ENCODE measurements at regions not wholly inside any gene's neighbourhood (a gene's known extent, or its start where the extent isn't known, plus 50 kb on each side); places are given as distances from the start of the nearest gene placed in this dataset.

DNA sequence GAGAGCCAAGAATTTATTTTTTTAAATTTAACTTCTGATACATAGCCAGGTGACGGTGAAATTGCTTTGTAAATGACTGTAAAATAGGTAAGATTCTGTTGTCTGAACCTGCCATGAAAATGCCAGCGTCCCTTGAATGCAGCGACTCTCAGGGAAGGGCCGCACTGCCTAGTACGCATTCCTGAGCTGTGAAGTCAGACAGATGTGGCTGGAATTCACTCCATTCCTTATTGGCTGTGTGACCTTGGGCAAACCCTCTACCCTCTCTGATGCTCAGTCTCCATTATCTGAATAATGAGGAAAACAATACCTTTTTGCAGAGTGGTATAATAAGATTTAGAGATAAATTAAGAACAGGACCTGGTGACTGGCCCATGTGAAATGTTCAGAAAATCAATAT, 167.1 kb upstream of the DAB1 start:
- Histone ChIP-seq H3K9me3 (replicated peaks; ENCODE audit: control insufficient read depth, insufficient read depth, low read length) (no peaks in the 10 kb centered on the region), H3K4me1 (ENCODE audit: control insufficient read depth, insufficient read depth, low read length) (no peaks in the 10 kb centered on the region), H3K4me3 (no peak overlapping the region), H3K36me3 (ENCODE audit: control insufficient read depth in 2 of 2, insufficient read depth in 2 of 2, low read length in 1 of 2) (no peaks in the 10 kb centered on the region), H3K9ac (ENCODE audit: control insufficient read depth, insufficient read depth, low read length) (no peak overlapping the region), H4K20me1 (ENCODE audit: control insufficient read depth, insufficient read depth) (no peaks in the 10 kb centered on the region), H2AFZ (ENCODE audit: control insufficient read depth, low read depth, low read length) (no peak overlapping the region), H3K4me2 (ENCODE audit: control insufficient read depth, insufficient read depth) (no peak overlapping the region), H3K79me2 (ENCODE audit: control insufficient read depth, insufficient read depth, low read length) (no peaks in the 10 kb centered on the region), H3K27ac (ENCODE audit: control insufficient read depth, insufficient read depth) (no peak overlapping the region), H3K27me3 (replicated peaks in 1 of 2; ENCODE audit: control insufficient read depth in 2 of 2, insufficient read depth in 2 of 2, low read length in 1 of 2) (no peaks in the 10 kb centered on the region)
- DNase-seq (ENCODE audit: low read depth, low spot score), result no peak
- CTCF ChIA-PET, result no interaction called here
- in situ Hi-C loops (cut with MboI), result no loop called here
- SMC1A ChIA-PET (ENCODE audit: uncharacterized antibody, unreplicated experiment), result no interaction called here
- FAIRE-seq, result no peak
- no peak for ATAC-seq
- RAD21 ChIA-PET (ENCODE audit: unreplicated experiment), result no interaction called here
- POLR2A ChIA-PET, result no interaction called here
- intact Hi-C loops (cut with micrococcal nuclease; ENCODE audit: unreplicated experiment), result no loop called here
- WGBS (ENCODE audit: insufficient coverage, insufficient replicate concordance, low lambda C conversion rate, missing lambda C conversion rate), result 29% methylated on average over 5 of the region's 5 CpGs
- no TSS peak for BruUV-seq (replicated peaks)
- TF ChIP-seq BACH1 (IDR thresholded peaks at IDR 0.05; ENCODE audit: borderline replicate concordance), result no peak
- TF ChIP-seq CHD4 (IDR thresholded peaks at IDR 0.05), result no peak
- TF ChIP-seq NRF1 (conservative IDR thresholded peaks at IDR 0.05; ENCODE audit: low read depth, low read length), result no peak
- TF ChIP-seq HCFC1 (IDR thresholded peaks at IDR 0.05; ENCODE audit: low read length), result no peak
- no peak for TF ChIP-seq FOXM1 (IDR thresholded peaks at IDR 0.05; ENCODE audit: low read depth, low read length)
- no peak for TF ChIP-seq PML (IDR thresholded peaks at IDR 0.05; ENCODE audit: low read length)
- no peak for TF ChIP-seq NBN (IDR thresholded peaks at IDR 0.05)
- no peak for TF ChIP-seq ZBED1 (IDR thresholded peaks at IDR 0.05; ENCODE audit: borderline replicate concordance)
- no peak for TF ChIP-seq RCOR1 (conservative IDR thresholded peaks at IDR 0.05; ENCODE audit: low read depth, low read length)
- TF ChIP-seq, protein P1, sequence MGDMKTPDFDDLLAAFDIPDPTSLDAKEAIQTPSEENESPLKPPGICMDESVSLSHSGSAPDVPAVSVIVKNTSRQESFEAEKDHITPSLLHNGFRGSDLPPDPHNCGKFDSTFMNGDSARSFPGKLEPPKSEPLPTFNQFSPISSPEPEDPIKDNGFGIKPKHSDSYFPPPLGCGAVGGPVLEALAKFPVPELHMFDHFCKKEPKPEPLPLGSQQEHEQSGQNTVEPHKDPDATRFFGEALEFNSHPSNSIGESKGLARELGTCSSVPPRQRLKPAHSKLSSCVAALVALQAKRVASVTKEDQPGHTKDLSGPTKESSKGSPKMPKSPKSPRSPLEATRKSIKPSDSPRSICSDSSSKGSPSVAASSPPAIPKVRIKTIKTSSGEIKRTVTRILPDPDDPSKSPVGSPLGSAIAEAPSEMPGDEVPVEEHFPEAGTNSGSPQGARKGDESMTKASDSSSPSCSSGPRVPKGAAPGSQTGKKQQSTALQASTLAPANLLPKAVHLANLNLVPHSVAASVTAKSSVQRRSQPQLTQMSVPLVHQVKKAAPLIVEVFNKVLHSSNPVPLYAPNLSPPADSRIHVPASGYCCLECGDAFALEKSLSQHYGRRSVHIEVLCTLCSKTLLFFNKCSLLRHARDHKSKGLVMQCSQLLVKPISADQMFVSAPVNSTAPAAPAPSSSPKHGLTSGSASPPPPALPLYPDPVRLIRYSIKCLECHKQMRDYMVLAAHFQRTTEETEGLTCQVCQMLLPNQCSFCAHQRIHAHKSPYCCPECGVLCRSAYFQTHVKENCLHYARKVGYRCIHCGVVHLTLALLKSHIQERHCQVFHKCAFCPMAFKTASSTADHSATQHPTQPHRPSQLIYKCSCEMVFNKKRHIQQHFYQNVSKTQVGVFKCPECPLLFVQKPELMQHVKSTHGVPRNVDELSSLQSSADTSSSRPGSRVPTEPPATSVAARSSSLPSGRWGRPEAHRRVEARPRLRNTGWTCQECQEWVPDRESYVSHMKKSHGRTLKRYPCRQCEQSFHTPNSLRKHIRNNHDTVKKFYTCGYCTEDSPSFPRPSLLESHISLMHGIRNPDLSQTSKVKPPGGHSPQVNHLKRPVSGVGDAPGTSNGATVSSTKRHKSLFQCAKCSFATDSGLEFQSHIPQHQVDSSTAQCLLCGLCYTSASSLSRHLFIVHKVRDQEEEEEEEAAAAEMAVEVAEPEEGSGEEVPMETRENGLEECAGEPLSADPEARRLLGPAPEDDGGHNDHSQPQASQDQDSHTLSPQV (IDR thresholded peaks at IDR 0.05), result no peak
- TF ChIP-seq, protein P2, sequence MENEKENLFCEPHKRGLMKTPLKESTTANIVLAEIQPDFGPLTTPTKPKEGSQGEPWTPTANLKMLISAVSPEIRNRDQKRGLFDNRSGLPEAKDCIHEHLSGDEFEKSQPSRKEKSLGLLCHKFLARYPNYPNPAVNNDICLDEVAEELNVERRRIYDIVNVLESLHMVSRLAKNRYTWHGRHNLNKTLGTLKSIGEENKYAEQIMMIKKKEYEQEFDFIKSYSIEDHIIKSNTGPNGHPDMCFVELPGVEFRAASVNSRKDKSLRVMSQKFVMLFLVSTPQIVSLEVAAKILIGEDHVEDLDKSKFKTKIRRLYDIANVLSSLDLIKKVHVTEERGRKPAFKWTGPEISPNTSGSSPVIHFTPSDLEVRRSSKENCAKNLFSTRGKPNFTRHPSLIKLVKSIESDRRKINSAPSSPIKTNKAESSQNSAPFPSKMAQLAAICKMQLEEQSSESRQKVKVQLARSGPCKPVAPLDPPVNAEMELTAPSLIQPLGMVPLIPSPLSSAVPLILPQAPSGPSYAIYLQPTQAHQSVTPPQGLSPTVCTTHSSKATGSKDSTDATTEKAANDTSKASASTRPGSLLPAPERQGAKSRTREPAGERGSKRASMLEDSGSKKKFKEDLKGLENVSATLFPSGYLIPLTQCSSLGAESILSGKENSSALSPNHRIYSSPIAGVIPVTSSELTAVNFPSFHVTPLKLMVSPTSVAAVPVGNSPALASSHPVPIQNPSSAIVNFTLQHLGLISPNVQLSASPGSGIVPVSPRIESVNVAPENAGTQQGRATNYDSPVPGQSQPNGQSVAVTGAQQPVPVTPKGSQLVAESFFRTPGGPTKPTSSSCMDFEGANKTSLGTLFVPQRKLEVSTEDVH (IDR thresholded peaks at IDR 0.05; ENCODE audit: low read depth, partially characterized antibody), result no peak
- no peak for TF ChIP-seq POLR2AphosphoS5 (IDR thresholded peaks at IDR 0.05; ENCODE audit: low read length)
- TF ChIP-seq TCF12 (IDR thresholded peaks at IDR 0.05; ENCODE audit: low read depth, low read length), result no peak
- TF ChIP-seq MTA2 (IDR thresholded peaks at IDR 0.05; ENCODE audit: low read depth), result no peak
- TF ChIP-seq, protein P3, sequence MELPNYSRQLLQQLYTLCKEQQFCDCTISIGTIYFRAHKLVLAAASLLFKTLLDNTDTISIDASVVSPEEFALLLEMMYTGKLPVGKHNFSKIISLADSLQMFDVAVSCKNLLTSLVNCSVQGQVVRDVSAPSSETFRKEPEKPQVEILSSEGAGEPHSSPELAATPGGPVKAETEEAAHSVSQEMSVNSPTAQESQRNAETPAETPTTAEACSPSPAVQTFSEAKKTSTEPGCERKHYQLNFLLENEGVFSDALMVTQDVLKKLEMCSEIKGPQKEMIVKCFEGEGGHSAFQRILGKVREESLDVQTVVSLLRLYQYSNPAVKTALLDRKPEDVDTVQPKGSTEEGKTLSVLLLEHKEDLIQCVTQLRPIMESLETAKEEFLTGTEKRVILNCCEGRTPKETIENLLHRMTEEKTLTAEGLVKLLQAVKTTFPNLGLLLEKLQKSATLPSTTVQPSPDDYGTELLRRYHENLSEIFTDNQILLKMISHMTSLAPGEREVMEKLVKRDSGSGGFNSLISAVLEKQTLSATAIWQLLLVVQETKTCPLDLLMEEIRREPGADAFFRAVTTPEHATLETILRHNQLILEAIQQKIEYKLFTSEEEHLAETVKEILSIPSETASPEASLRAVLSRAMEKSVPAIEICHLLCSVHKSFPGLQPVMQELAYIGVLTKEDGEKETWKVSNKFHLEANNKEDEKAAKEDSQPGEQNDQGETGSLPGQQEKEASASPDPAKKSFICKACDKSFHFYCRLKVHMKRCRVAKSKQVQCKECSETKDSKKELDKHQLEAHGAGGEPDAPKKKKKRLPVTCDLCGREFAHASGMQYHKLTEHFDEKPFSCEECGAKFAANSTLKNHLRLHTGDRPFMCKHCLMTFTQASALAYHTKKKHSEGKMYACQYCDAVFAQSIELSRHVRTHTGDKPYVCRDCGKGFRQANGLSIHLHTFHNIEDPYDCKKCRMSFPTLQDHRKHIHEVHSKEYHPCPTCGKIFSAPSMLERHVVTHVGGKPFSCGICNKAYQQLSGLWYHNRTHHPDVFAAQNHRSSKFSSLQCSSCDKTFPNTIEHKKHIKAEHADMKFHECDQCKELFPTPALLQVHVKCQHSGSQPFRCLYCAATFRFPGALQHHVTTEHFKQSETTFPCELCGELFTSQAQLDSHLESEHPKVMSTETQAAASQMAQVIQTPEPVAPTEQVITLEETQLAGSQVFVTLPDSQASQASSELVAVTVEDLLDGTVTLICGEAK (IDR thresholded peaks at IDR 0.05; ENCODE audit: borderline replicate concordance), result no peak

Data from GM12878 (cell line).